ENCODE measurements at regions not wholly inside any gene's neighbourhood (a gene's known extent, or its start where the extent isn't known, plus 50 kb on each side); places are given as distances from the start of the nearest gene placed in this dataset.

GRCh38 chr18:22639561-22639960 is 221.8 kb upstream of the CTAGE1 start:
- intact Hi-C loops (cut with DNase I) = no loop called here
- Histone ChIP-seq H3K36me3 (no peaks in the 10 kb centered on the region), H3K4me1 (replicated peaks) (no peaks in the 10 kb centered on the region), H3K27me3 (replicated peaks; ENCODE audit: insufficient read depth) (no peaks in the 10 kb centered on the region), H3K9me3 (no peaks in the 10 kb centered on the region), H3K27ac (no peak overlapping the region), H3K4me3 (no peak overlapping the region)
- WGBS = 85% methylated on average over 10 of the region's 10 CpGs
- TF ChIP-seq POLR2AphosphoS5 (IDR thresholded peaks at IDR 0.05) (no peak), POLR2A (IDR thresholded peaks at IDR 0.05) (no peak)
- TF ChIP-seq, protein P1, sequence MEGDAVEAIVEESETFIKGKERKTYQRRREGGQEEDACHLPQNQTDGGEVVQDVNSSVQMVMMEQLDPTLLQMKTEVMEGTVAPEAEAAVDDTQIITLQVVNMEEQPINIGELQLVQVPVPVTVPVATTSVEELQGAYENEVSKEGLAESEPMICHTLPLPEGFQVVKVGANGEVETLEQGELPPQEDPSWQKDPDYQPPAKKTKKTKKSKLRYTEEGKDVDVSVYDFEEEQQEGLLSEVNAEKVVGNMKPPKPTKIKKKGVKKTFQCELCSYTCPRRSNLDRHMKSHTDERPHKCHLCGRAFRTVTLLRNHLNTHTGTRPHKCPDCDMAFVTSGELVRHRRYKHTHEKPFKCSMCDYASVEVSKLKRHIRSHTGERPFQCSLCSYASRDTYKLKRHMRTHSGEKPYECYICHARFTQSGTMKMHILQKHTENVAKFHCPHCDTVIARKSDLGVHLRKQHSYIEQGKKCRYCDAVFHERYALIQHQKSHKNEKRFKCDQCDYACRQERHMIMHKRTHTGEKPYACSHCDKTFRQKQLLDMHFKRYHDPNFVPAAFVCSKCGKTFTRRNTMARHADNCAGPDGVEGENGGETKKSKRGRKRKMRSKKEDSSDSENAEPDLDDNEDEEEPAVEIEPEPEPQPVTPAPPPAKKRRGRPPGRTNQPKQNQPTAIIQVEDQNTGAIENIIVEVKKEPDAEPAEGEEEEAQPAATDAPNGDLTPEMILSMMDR (IDR thresholded peaks at IDR 0.05) = no peak
- DNase-seq (ENCODE audit: low spot score) = no peak

- Histone ChIP-seq H3K4me3 (no peak overlapping the region), H3K27me3 (replicated peaks; ENCODE audit: insufficient read depth) (no peaks in the 10 kb centered on the region), H3K36me3 (no peaks in the 10 kb centered on the region), H3K27ac (no peak overlapping the region), H3K9me3 (no peaks in the 10 kb centered on the region), H3K4me1 (replicated peaks) (no peaks in the 10 kb centered on the region)
- no peak for DNase-seq (ENCODE audit: low spot score)
- no peak for TF ChIP-seq POLR2A (IDR thresholded peaks at IDR 0.05)
- no peak for TF ChIP-seq POLR2AphosphoS5 (IDR thresholded peaks at IDR 0.05)
- TF ChIP-seq, protein P1 (IDR thresholded peaks at IDR 0.05) = no peak
- intact Hi-C loops (cut with DNase I) = no loop called here
- WGBS = 29% methylated on average over 4 of the region's 4 CpGs
These were observed 222.6 kb upstream of the CTAGE1 start for GRCh38 chr18:22640281-22640842.

GRCh38 chr18:22641958-22642357 is 224.2 kb upstream of the CTAGE1 start:
- Histone ChIP-seq H3K36me3 (no peaks in the 10 kb centered on the region), H3K27me3 (replicated peaks; ENCODE audit: insufficient read depth) (no peaks in the 10 kb centered on the region), H3K4me1 (replicated peaks) (no peaks in the 10 kb centered on the region), H3K4me3 (no peak overlapping the region), H3K9me3 (no peaks in the 10 kb centered on the region), H3K27ac (no peak overlapping the region)
- TF ChIP-seq, protein P1 (IDR thresholded peaks at IDR 0.05) = no peak
- DNase-seq (ENCODE audit: low spot score) = no peak
- WGBS = 62% methylated on average over 4 of the region's 4 CpGs
- intact Hi-C loops (cut with DNase I) = no loop called here

- Histone ChIP-seq H3K9me3 (no peaks in the 10 kb centered on the region), H3K36me3 (no peaks in the 10 kb centered on the region), H3K4me1 (replicated peaks) (no peaks in the 10 kb centered on the region), H3K27ac (no peak overlapping the region), H3K27me3 (replicated peaks; ENCODE audit: insufficient read depth) (no peaks in the 10 kb centered on the region), H3K4me3 (no peak overlapping the region)
- no peak for DNase-seq (ENCODE audit: low spot score)
- intact Hi-C loops (cut with DNase I) = no loop called here
- TF ChIP-seq, protein P1 (IDR thresholded peaks at IDR 0.05) = no peak
- TF ChIP-seq POLR2AphosphoS5 (IDR thresholded peaks at IDR 0.05) (no peak), POLR2A (IDR thresholded peaks at IDR 0.05) (no peak)
- 92% methylated on average over 2 of the region's 2 CpGs for WGBS
These were observed 226.0 kb upstream of the CTAGE1 start for GRCh38 chr18:22643731-22644130.

DNA sequence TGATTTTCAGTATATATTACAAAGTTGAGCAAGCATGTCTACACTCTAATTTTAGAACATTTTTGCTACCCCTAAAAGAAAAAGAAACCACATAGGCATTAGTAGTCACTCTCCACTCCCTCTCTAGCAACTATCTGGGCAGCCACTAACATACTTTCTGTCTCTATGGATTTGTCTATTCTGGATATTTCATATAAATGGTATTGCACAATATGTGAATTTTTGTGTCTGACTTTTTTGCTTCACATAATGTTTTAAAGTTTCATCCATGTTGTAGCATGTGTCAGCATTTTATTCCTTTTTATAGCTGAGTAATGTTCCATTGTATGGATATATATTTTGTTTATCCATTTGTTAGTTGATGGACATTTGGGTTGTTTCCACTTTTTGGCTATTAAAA is 232.5 kb upstream of the CTAGE1 start:
- intact Hi-C loops (cut with DNase I) = no loop called here
- no peak overlapping the region for H3K4me3 ChIP-seq
- H3K27me3 ChIP-seq (replicated peaks; ENCODE audit: insufficient read depth) = no peaks in the 10 kb centered on the region
- H3K4me1 ChIP-seq (replicated peaks) = no peaks in the 10 kb centered on the region
- TF ChIP-seq, protein P1 (IDR thresholded peaks at IDR 0.05) = no peak
- no peak for TF ChIP-seq POLR2A (IDR thresholded peaks at IDR 0.05)
- no peak for TF ChIP-seq POLR2AphosphoS5 (IDR thresholded peaks at IDR 0.05)
- no peak for DNase-seq (ENCODE audit: low spot score)
- H3K27ac ChIP-seq = no peak overlapping the region
- no peaks in the 10 kb centered on the region for H3K36me3 ChIP-seq
- no peaks in the 10 kb centered on the region for H3K9me3 ChIP-seq

Measured in prostate gland (tissue), 2 donors.